HG03520 (cell line): ENCODE measurements at regions not wholly inside any gene's neighbourhood (a gene's known extent, or its start where the extent isn't known, plus 50 kb on each side); places are given as distances from the start of the nearest gene placed in this dataset.

ENCODE experiments used
- ATAC-seq: cut with Tn5 transposase; IDR thresholded peaks from one replicate; pipeline ENCODE4 v1.9.1; 2021; ENCODE audit warnings: mild to moderate bottlenecking, moderate library complexity; ENCODE audit not compliant: unreplicated experiment

- ATAC-seq = no peak
These were observed 204.4 kb downstream of the CXCL12 start for GRCh38 chr10:44180321-44181168.

GRCh38 chr10:44178856-44179255 lies 206.0 kb downstream of the CXCL12 start:
- no peak for ATAC-seq

GRCh38 chr10:44178281-44178680 lies 206.6 kb downstream of the CXCL12 start:
- ATAC-seq = no peak

GRCh38 chr10:44177610-44178009 lies 207.3 kb downstream of the CXCL12 start:
- ATAC-seq = no peak

- no peak for ATAC-seq
These were observed 208.6 kb downstream of the CXCL12 start for GRCh38 chr10:44176311-44176710.

GRCh38 chr10:44173608-44173894 lies 211.3 kb downstream of the CXCL12 start:
- ATAC-seq = no peak

GRCh38 chr10:44172883-44173607 lies 211.9 kb downstream of the CXCL12 start:
- ATAC-seq = no peak

GRCh38 chr10:44171765-44172164 lies 213.1 kb downstream of the CXCL12 start:
- no peak for ATAC-seq

- no peak for ATAC-seq
These were observed 216.4 kb downstream of the CXCL12 start for GRCh38 chr10:44168478-44168877.

- no peak for ATAC-seq
These were observed 217.1 kb downstream of the CXCL12 start for GRCh38 chr10:44167752-44168151.

- ATAC-seq = no peak
These were observed 218.5 kb downstream of the CXCL12 start for GRCh38 chr10:44166441-44166840.

GRCh38 chr10:44164251-44164956 lies 220.5 kb downstream of the CXCL12 start:
- ATAC-seq = no peak

GRCh38 chr10:44161184-44161583 lies 223.7 kb downstream of the CXCL12 start:
- ATAC-seq = no peak

- no peak for ATAC-seq
These were observed 227.3 kb downstream of the CXCL12 start for GRCh38 chr10:44157574-44157973.

GRCh38 chr10:44154956-44155355 lies 229.9 kb downstream of the CXCL12 start:
- ATAC-seq = no peak

- ATAC-seq = no peak
These were observed 230.8 kb downstream of the CXCL12 start for GRCh38 chr10:44153918-44154670.

GRCh38 chr10:44143556-44143955 lies 241.3 kb downstream of the CXCL12 start:
- no peak for ATAC-seq

- ATAC-seq = no peak
These were observed 252.3 kb downstream of the CXCL12 start for GRCh38 chr10:44132361-44133289.

- ATAC-seq = no peak
These were observed 258.6 kb downstream of the CXCL12 start for GRCh38 chr10:44126291-44126717.

GRCh38 chr10:44125879-44126278 lies 259.0 kb downstream of the CXCL12 start:
- ATAC-seq = no peak
